Vagina (tissue), 2 donors: ENCODE measurements at regions not wholly inside any gene's neighbourhood (a gene's known extent, or its start where the extent isn't known, plus 50 kb on each side); places are given as distances from the start of the nearest gene placed in this dataset.

Experiments
- CTCF ChIP-seq, 3 experiments: fragments of 450-650 bp in 2 of 3; fragments of 200-600 bp in 1 of 3; sonication (generic) in 1 of 3; IDR thresholded peaks; one replicate each; pipeline ENCODE4 v1.5.1; 2017 to 2019; ENCODE audit warnings: antibody characterized with exemption in 3 of 3, mild to moderate bottlenecking in 2 of 3, moderate library complexity in 2 of 3
- POLR2AphosphoS5 ChIP-seq, 2 donors: sonication (generic); formaldehyde crosslinking; IDR thresholded peaks; one replicate each; pipeline ENCODE4 v1.9.0; 2017; ENCODE audit warnings: antibody characterized with exemption in 2 of 2, mild to moderate bottlenecking in 2 of 2, low read depth in 1 of 2; ENCODE audit not compliant: insufficient read depth in 1 of 2

GRCh38 chr20:62532921-62533320, 57.1 kb upstream of the GATA5 start:
- TF ChIP-seq CTCF (IDR thresholded peaks at IDR 0.05) (no peak), POLR2AphosphoS5 (IDR thresholded peaks at IDR 0.05; ENCODE audit: insufficient read depth in 1 of 2, low read depth in 1 of 2) (no peak)
